HepG2 (cell line): ENCODE measurements at regions not wholly inside any gene's neighbourhood (a gene's known extent, or its start where the extent isn't known, plus 50 kb on each side); places are given as distances from the start of the nearest gene placed in this dataset.

Source experiments
- ATAC-seq: fragments of 200-7000 bp; cut with Tn5 transposase; 3 replicates; pipeline ENCODE4 v1.9.1; 2020; ENCODE audit warnings: mild to moderate bottlenecking, moderate library complexity
- BruUV-seq: library from RNA; stranded (reverse); fragments of 400-500 nt; replicated peaks from 2 replicates; lab custom pipeline; 2021; lab: Mats Ljungman, UMichigan
- CTCF ChIA-PET: fragments of 300-600 bp; formaldehyde crosslinking; extraction: SDS; loops from one replicate; lab custom pipeline; 2021; ENCODE audit warnings: low total read pairs, inconsistent platforms, low intra/inter-chr PET ratio; lab: Yijun Ruan, JAX
- POLR2A ChIA-PET: fragments of 350-600 bp; sonication (Branson Sonifier 250); formaldehyde crosslinking; loops from one replicate; lab custom pipeline; 2020; ENCODE audit warnings: antibody characterized with exemption, inconsistent platforms; lab: Yijun Ruan, JAX
- DNase-seq: peaks from one replicate; pipeline ENCODE4 v3.0.0-alpha.2; 2015; ENCODE audit warnings: low spot score
- FAIRE-seq: peaks from 3 replicates; lab custom pipeline; 2011; peaks lifted over from hg19 to GRCh38; lab: Jason Lieb, UNC
- H2AFZ ChIP-seq: one replicate; pipeline ENCODE4 v1.6.1; 2011; ENCODE audit warnings: low read length, inconsistent platforms
- H3K27ac ChIP-seq: fragments of 300-600 bp; 3 replicates; pipeline ENCODE4 v1.8.0; 2011; ENCODE audit warnings: mixed run types, mild to moderate bottlenecking, mixed read lengths, low read length, inconsistent platforms; ENCODE audit not compliant: insufficient read depth; ENCODE audit errors: extremely low read length
- H3K27me3 ChIP-seq, 2 experiments: fragments of 200-600 bp in 1 of 2; 2 replicates in 1 of 2; 3 replicates in 1 of 2; pipeline versions ENCODE4 v1.6.0 to v1.8.0; 2011; ENCODE audit warnings: low read length in 2 of 2, mild to moderate bottlenecking in 2 of 2, moderate library complexity in 2 of 2, inconsistent platforms in 1 of 2; ENCODE audit not compliant: insufficient read depth in 2 of 2, control insufficient read depth in 1 of 2
- H3K36me3 ChIP-seq, 2 experiments: fragments of 200-600 bp in 1 of 2; replicated peaks in 1 of 2; 2 replicates in 1 of 2; 3 replicates in 1 of 2; pipeline versions ENCODE4 v1.5.1 to v1.8.0; 2011; ENCODE audit warnings: low read length in 2 of 2, inconsistent platforms in 1 of 2; ENCODE audit not compliant: insufficient read depth in 2 of 2, control insufficient read depth in 1 of 2
- H3K4me1 ChIP-seq: 2 replicates; pipeline ENCODE4 v1.5.1; 2012; ENCODE audit warnings: low read length, inconsistent platforms; ENCODE audit not compliant: insufficient read depth
- H3K4me2 ChIP-seq: 2 replicates; pipeline ENCODE4 v1.6.0; 2011; ENCODE audit warnings: low read depth, low read length, inconsistent platforms
- H3K4me3 ChIP-seq, 3 experiments: fragments of 200-600 bp in 1 of 3; sonication (generic), shearing (Covaris generic) in 1 of 3; replicated peaks in 1 of 3; 2 replicates each; pipeline ENCODE4 v1.5.1; 2011 to 2016; ENCODE audit warnings: low read length in 3 of 3, inconsistent platforms in 2 of 3, low read depth in 2 of 3, mild to moderate bottlenecking in 2 of 3, control low read depth in 1 of 3, mixed read lengths in 1 of 3; ENCODE audit not compliant: insufficient read depth in 1 of 3
- H3K79me2 ChIP-seq: one replicate; pipeline ENCODE4 v1.6.1; 2011; ENCODE audit warnings: low read length, inconsistent platforms; ENCODE audit not compliant: insufficient read depth
- H3K9ac ChIP-seq: 2 replicates; pipeline ENCODE4 v1.6.0; 2011; ENCODE audit warnings: mild to moderate bottlenecking, low read depth, low read length, inconsistent platforms; ENCODE audit not compliant: insufficient read depth
- H3K9me3 ChIP-seq: 2 replicates; pipeline ENCODE4 v1.5.1; 2012; ENCODE audit warnings: mild to moderate bottlenecking, low read length
- H4K20me1 ChIP-seq: 2 replicates; pipeline ENCODE4 v1.6.0; 2011; ENCODE audit warnings: inconsistent platforms, mild to moderate bottlenecking, low read length, moderate library complexity; ENCODE audit not compliant: insufficient read depth
- ATF6 ChIP-seq: sonication (generic); formaldehyde crosslinking; conservative IDR thresholded peaks from 2 replicates; pipeline ENCODE4 v1.4.0; 2020; ENCODE audit warnings: missing genetic modification reagents
- ATF7-NPFF ChIP-seq: sonication (generic); formaldehyde crosslinking; IDR thresholded peaks from 2 replicates; pipeline ENCODE4 v1.8.1; 2023; ENCODE audit warnings: mild to moderate bottlenecking, low read depth, missing genetic modification reagents, moderate library complexity
- CREBL2 ChIP-seq: sonication (generic); formaldehyde crosslinking; IDR thresholded peaks from 2 replicates; pipeline ENCODE4 v1.8.1; 2023; ENCODE audit warnings: missing genetic modification reagents, mild to moderate bottlenecking, borderline replicate concordance
- EEA1 ChIP-seq: sonication (generic); formaldehyde crosslinking; IDR thresholded peaks from 2 replicates; pipeline ENCODE4 v1.5.1; 2020; ENCODE audit warnings: mild to moderate bottlenecking, missing genetic modification reagents, borderline replicate concordance
- ETV6 ChIP-seq: sonication (generic); formaldehyde crosslinking; conservative IDR thresholded peaks from 2 replicates; pipeline ENCODE4 v1.4.0; 2020; ENCODE audit warnings: missing genetic modification reagents
- HES4 ChIP-seq: sonication (generic); formaldehyde crosslinking; IDR thresholded peaks from 2 replicates; pipeline ENCODE4 v1.9.0; 2021; ENCODE audit warnings: mild to moderate bottlenecking, missing genetic modification reagents, borderline replicate concordance
- MBNL3 ChIP-seq: fragments of 250-450 bp; sonication (Bioruptor Pico); conservative IDR thresholded peaks from 2 replicates; pipeline ENCODE4 v1.8.0; 2022; ENCODE audit warnings: mild to moderate bottlenecking, inconsistent platforms
- REL ChIP-seq: sonication (generic); formaldehyde crosslinking; conservative IDR thresholded peaks from 2 replicates; pipeline ENCODE4 v1.8.0; 2022; ENCODE audit warnings: mild to moderate bottlenecking, missing genetic modification reagents, moderate library complexity
- RNF219 ChIP-seq: sonication (generic); formaldehyde crosslinking; IDR thresholded peaks from 2 replicates; pipeline ENCODE4 v1.5.0; 2020; ENCODE audit warnings: mild to moderate bottlenecking, missing genetic modification reagents
- SMARCE1 ChIP-seq: fragments of 450-650 bp; IDR thresholded peaks from 2 replicates; pipeline ENCODE4 v1.6.1; 2017; ENCODE audit warnings: borderline replicate concordance
- ZNF570 ChIP-seq: sonication (generic); formaldehyde crosslinking; IDR thresholded peaks from 2 replicates; pipeline ENCODE4 v1.4.0; 2020; ENCODE audit warnings: mild to moderate bottlenecking, missing genetic modification reagents, borderline replicate concordance
- ZNF790 ChIP-seq: sonication (generic); formaldehyde crosslinking; IDR thresholded peaks from 2 replicates; pipeline ENCODE4 v1.8.0; 2022; ENCODE audit warnings: missing genetic modification reagents, mild to moderate bottlenecking, borderline replicate concordance
- ZSCAN25 ChIP-seq: sonication (generic); formaldehyde crosslinking; IDR thresholded peaks from 2 replicates; pipeline ENCODE4 v1.8.0; 2022; ENCODE audit warnings: mild to moderate bottlenecking, missing genetic modification reagents
- WGBS: methylation state at CpG from one replicate; pipeline ENCODE4 v1.1.6; 2017; ENCODE audit warnings: low lambda C conversion rate; 5-methylcytosine and 5-hydroxymethylcytosine counted together
- in situ Hi-C: cut with HindIII; loops from 2 replicates; pipeline ENCODE4 v1.10.0; 2017; ENCODE audit warnings: low pct_unique_long_range_greater_than_20kb; ENCODE audit not compliant: extremely low pct_ligation_motif_present
- intact Hi-C: fragments of 100-400 bp; cut with micrococcal nuclease; formaldehyde crosslinking; loops from one replicate; pipeline ENCODE4 v1.10.0; 2022; ENCODE audit not compliant: unreplicated experiment

- Histone ChIP-seq H3K9ac (no peak overlapping the region), H3K79me2 (no peaks in the 10 kb centered on the region), H2AFZ (no peak overlapping the region), H3K9me3 (peaks cover 24% of the 10 kb centered on the region; the same call in 1 of the 2 replicates), H4K20me1 (no peaks in the 10 kb centered on the region), H3K27ac (no peak overlapping the region), H3K36me3 (no peaks in the 10 kb centered on the region), H3K4me1 (no peaks in the 10 kb centered on the region), H3K4me2 (no peak overlapping the region), H3K27me3 (no peaks in the 10 kb centered on the region), H3K4me3 (no peak overlapping the region)
- in situ Hi-C loops, result no loop called here
- ChIA-PET POLR2A (no interaction called here), CTCF (no interaction called here)
- BruUV-seq, result no TSS peak
- 43% methylated on average over 5 of the region's 6 CpGs for WGBS
- FAIRE-seq, result no peak
- intact Hi-C loops, result no loop called here
- no peak for ATAC-seq
- TF ChIP-seq ATF7-NPFF (CRISPR knock-in tag), result no peak
- no peak for TF ChIP-seq ETV6 (CRISPR knock-in tag)
- TF ChIP-seq ZSCAN25 (CRISPR knock-in tag), result no peak
- no peak for TF ChIP-seq HES4 (CRISPR knock-in tag)
- no peak for TF ChIP-seq SMARCE1
- no peak for TF ChIP-seq MBNL3 (CRISPR knock-in tag)
- no peak for TF ChIP-seq EEA1
- no peak for TF ChIP-seq REL (CRISPR knock-in tag)
- no peak for TF ChIP-seq CREBL2 (CRISPR knock-in tag)
- TF ChIP-seq ATF6 (CRISPR knock-in tag), result no peak
- TF ChIP-seq ZNF570, result no peak
- TF ChIP-seq RNF219 (CRISPR knock-in tag), result no peak
- no peak for TF ChIP-seq ZNF790
- DNase-seq, result no peak
Measured at GRCh38 chr19:28989739-28990138, 223.2 kb downstream of the UQCRFS1 start.
